GM12864 (cell line): ENCODE measurements at regions not wholly inside any gene's neighbourhood (a gene's known extent, or its start where the extent isn't known, plus 50 kb on each side); places are given as distances from the start of the nearest gene placed in this dataset.
A peak's percentile ranks its signal among the peaks of the same experiment; 100 is the strongest.
"Not testable (repeated sequence)": the region's sequence is repeated elsewhere in the genome, so short reads cannot be mapped to it uniquely, and the experiment has no call there.

Source experiments
- DNase-seq: peaks from one replicate; pipeline ENCODE4 v3.0.0-alpha.2; 2011; ENCODE audit warnings: low read depth
- H3K4me3 ChIP-seq: 2 replicates; pipeline ENCODE4 v1.5.1; 2011; ENCODE audit warnings: mild to moderate bottlenecking, low read depth, low read length, control low read depth
- TF ChIP-seq, protein P1 (sequence below): IDR thresholded peaks from 2 replicates; pipeline ENCODE4 v1.5.1; 2011; ENCODE audit warnings: low read depth, mild to moderate bottlenecking, moderate library complexity, low read length, control low read depth, inconsistent platforms; ENCODE audit errors: missing control alignments

DNA sequence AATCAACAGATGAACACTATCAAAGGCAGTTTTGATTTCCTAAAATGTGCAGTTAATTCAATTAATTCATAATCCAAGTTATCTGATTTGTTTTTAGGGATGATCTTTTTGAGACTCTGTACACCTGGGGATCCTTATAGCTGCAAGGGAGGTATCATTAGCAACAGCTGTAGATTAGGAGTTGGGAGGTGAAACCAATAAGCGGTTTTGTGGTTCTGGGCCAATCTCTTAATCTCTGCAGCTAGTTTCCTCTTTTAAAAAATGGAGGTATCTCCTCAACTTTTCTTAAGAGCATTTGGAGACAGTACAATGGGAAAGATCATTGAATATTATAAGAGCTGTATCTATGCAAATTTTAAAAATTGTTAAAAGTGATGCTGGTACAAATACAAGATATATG lies 126.0 kb downstream of the MC4R start:
- DNase-seq = peak; percentile 31
- TF ChIP-seq, protein P1, sequence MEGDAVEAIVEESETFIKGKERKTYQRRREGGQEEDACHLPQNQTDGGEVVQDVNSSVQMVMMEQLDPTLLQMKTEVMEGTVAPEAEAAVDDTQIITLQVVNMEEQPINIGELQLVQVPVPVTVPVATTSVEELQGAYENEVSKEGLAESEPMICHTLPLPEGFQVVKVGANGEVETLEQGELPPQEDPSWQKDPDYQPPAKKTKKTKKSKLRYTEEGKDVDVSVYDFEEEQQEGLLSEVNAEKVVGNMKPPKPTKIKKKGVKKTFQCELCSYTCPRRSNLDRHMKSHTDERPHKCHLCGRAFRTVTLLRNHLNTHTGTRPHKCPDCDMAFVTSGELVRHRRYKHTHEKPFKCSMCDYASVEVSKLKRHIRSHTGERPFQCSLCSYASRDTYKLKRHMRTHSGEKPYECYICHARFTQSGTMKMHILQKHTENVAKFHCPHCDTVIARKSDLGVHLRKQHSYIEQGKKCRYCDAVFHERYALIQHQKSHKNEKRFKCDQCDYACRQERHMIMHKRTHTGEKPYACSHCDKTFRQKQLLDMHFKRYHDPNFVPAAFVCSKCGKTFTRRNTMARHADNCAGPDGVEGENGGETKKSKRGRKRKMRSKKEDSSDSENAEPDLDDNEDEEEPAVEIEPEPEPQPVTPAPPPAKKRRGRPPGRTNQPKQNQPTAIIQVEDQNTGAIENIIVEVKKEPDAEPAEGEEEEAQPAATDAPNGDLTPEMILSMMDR = no peak
- no peak overlapping the region for H3K4me3 ChIP-seq

DNA sequence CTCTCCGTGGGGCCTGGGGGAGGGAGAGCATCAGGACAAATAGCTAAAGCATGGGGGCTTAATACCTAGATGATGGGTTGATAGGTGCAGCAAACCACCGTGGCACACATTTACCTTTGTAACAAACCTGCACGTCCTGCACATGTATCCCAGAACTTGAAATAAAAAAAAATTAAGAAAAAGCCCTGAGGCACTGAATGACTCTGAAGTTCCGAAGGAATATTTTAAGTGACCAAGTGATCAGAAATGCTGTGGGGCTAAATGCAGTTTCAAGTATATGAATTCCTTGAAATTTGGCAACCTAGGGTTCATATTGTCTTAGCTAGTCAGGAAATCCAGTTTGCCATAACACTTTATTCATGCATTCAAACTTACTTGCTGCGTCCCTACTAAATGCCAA lies 127.5 kb downstream of the MC4R start:
- TF ChIP-seq, protein P1 = no peak
- H3K4me3 ChIP-seq = no peak overlapping the region
- DNase-seq = no peak

DNA sequence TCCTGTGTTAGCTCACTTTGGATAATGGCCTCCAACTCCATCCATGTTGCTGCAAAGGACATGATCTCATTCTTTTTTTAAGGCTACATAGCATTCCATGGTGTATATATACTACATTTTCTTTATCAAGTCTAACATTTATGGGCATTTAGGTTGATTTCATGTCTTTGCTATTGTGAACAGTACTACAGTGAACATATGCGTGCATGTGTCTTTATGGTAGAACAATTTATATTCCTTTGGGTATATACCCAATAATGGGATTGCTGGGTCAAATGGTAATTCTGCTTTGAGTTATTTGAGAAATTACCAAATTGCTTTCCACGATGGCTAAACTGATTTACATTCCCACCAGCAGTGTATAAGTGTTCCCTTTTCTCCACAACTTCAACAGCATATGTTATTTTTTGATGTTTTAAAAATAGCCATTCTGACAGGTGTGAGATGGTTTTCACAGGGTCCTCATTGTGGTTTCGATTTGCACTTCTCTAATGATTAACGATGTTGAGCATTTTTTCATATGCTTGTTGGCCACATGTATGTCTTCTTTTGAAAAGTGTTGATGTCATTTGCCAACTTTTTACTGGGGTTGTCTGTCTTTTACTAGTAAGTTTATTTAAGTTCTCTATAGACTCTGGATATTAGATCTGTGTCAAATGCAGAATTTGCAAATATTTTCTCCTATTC lies 133.4 kb downstream of the MC4R start:
- peak; percentile 39 for DNase-seq

DNA sequence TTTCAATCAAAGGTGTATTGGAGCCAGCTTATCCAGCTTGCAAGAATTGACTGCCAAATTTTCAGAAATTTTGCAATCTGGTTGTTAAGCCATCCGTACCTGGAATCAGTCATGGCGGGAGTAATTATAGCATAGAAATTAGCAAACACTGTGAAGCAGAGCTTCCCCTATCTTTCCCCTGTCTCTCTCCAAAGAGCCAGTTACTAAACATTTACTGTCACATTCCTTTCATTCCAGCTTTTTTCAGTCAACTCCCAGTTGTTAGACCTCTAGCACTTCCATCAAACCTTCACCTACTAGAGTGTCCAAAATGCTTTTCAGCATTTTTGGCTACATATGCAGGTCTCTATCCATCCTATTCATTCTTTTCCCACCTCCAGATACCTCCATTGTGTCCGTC lies 137.4 kb downstream of the MC4R start:
- H3K4me3 ChIP-seq = no peak overlapping the region
- TF ChIP-seq, protein P1 = no peak
- no peak for DNase-seq

More for the DNA sequence above, 133.4 kb downstream of the MC4R start:
- H3K4me3 ChIP-seq = not testable (repeated sequence)

DNA sequence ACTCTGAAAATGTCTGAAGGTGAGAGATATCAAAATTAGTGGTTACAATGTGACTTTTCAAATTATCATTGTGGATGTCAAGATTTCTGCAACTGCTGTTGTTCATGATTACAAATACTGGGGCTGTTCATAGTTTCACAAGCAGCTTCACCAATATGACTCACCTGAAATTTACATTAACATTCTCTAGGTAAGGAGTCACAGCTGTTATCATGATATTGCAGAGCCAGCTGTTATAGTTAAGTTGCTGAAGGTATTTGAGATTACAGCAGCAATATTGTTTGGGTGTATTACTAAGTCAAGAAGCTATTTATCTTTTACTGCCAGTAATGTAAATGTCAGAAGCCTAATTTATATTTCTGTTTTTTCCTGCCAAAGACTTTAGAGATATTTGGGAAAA lies 140.0 kb downstream of the MC4R start:
- DNase-seq = no peak
- no peak overlapping the region for H3K4me3 ChIP-seq
- TF ChIP-seq, protein P1 = no peak

DNA sequence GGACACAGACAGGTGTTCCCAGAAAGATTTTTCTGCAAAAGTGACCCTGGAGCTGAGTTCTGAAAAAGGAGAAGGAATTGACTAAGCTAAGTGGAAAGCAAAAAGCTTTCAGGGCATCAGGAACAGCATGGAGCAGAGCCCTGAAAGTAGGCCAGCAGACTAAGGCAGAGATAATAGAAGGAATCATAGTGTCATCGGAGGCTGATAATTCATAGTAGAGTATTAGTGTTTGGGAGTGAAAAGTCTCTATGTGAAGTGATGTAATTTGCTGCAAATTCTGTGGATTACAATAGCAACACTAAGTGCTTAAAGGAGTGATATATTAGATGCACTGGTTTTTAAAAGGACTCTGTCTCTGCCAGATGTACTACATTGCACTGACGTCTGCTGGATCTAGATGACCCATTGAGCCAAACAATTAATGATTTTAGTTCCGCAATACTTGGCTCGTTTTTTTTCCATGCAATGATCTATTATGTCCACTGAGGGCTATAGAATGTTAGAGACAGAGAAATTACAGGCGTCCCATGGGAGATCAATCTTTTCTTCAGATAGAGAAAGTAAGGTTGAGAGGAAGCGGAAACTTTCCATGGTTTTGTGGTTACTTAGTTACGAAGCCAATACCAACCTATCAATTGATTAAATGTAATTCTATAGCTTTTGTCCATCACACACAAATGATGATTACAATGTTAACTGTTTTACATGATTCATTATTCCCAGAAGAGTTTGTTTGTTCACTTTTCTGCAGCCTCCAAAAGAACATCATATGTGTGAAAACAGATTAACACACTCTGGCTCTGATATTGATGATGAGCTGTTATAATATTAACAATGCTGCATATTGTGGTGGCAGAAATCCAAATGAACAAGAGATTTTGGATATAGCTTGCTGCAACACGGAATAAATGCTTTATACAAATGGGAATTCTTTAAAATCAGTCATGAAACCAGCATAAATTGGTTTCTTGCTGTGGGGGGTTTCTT lies 143.7 kb downstream of the MC4R start:
- H3K4me3 ChIP-seq = no peak overlapping the region
- TF ChIP-seq, protein P1 = no peak
- no peak for DNase-seq

DNA sequence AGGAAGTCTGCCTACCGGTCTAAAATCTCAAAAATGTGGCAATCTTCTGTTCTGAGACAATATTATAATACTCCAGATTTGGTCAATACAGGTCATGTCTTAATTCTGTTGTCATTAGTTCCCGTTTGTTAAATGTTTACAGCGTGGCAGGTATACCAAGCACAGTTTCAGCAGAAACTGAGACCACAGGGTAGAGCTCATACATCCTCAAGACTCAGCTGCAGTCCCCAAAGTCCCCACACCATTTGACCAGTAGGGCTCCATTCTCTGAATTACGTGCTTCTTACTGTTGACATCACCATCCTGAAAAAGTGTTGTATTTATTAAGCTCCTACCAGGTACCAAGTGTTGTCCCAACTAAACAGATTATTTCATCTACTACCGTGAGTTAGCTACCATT lies 157.1 kb downstream of the MC4R start:
- H3K4me3 ChIP-seq = no peak overlapping the region
- TF ChIP-seq, protein P1 = no peak

More for the DNA sequence above, 157.1 kb downstream of the MC4R start:
- DNase-seq = no peak
